IMR-90 (cell line): ENCODE measurements at regions not wholly inside any gene's neighbourhood (a gene's known extent, or its start where the extent isn't known, plus 50 kb on each side); places are given as distances from the start of the nearest gene placed in this dataset.

Source experiments
- ATAC-seq: fragments of 200-7000 bp; cut with Tn5 transposase; 2 replicates; pipeline ENCODE4 v1.9.1; 2020; ENCODE audit warnings: low read depth, mild to moderate bottlenecking, moderate library complexity
- BruUV-seq: library from RNA; stranded (reverse); fragments of 400-500 nt; replicated peaks from 2 replicates; lab custom pipeline; 2021; lab: Mats Ljungman, UMichigan
- CTCF ChIA-PET: fragments of 300-600 bp; formaldehyde crosslinking; extraction: SDS; loops from one replicate; lab custom pipeline; 2021; ENCODE audit warnings: antibody characterized with exemption; lab: Yijun Ruan, JAX
- POLR2A ChIA-PET: fragments of 300-600 bp; sonication (Branson Sonifier 250); formaldehyde crosslinking; loops from one replicate; lab custom pipeline; 2022; ENCODE audit warnings: antibody characterized with exemption; ENCODE audit not compliant: unreplicated experiment; lab: Charles Lee
- DNase-seq: peaks from one replicate; pipeline ENCODE4 v3.0.0; 2013
- H2AFZ ChIP-seq: replicated peaks from 2 replicates; pipeline ENCODE3; 2013; ENCODE audit warnings: low read length, mild to moderate bottlenecking; ENCODE audit not compliant: poor library complexity
- H2AK5ac ChIP-seq: 2 replicates; pipeline ENCODE4 v1.6.1; 2013; ENCODE audit warnings: low read depth, low read length, inconsistent platforms
- H2AK9ac ChIP-seq: replicated peaks from 2 replicates; pipeline ENCODE3; 2013; ENCODE audit warnings: mild to moderate bottlenecking, low read depth, low read length, moderate library complexity; ENCODE audit not compliant: poor library complexity
- H2BK120ac ChIP-seq: 2 replicates; pipeline ENCODE4 v1.6.1; 2013; ENCODE audit warnings: low read depth, low read length, inconsistent platforms
- H2BK15ac ChIP-seq: 3 replicates; pipeline ENCODE4 v1.6.1; 2013; ENCODE audit warnings: low read depth, low read length, inconsistent platforms
- H2BK20ac ChIP-seq: 2 replicates; pipeline ENCODE4 v1.6.1; 2013; ENCODE audit warnings: low read depth, mild to moderate bottlenecking, inconsistent platforms, low read length, moderate library complexity
- H2BK5ac ChIP-seq: 2 replicates; pipeline ENCODE4 v1.6.1; 2013; ENCODE audit warnings: mild to moderate bottlenecking, low read depth, low read length, inconsistent platforms; ENCODE audit not compliant: poor library complexity, severe bottlenecking
- H3K14ac ChIP-seq: replicated peaks from 2 replicates; pipeline ENCODE4 v1.6.1; 2013; ENCODE audit warnings: low read depth, low read length, inconsistent platforms
- H3K18ac ChIP-seq: 2 replicates; pipeline ENCODE4 v1.6.1; 2013; ENCODE audit warnings: low read depth, low read length, control low read depth
- H3K23ac ChIP-seq: 2 replicates; pipeline ENCODE4 v1.6.1; 2013; ENCODE audit warnings: low read depth, low read length, inconsistent platforms
- H3K27ac ChIP-seq: 2 replicates; pipeline ENCODE4 v1.5.1; 2013; ENCODE audit warnings: mild to moderate bottlenecking, control low read depth, low read length; ENCODE audit not compliant: insufficient read depth
- H3K27me3 ChIP-seq: 2 replicates; pipeline ENCODE4 v1.6.1; 2013; ENCODE audit warnings: low read length; ENCODE audit not compliant: control insufficient read depth, insufficient read depth
- H3K36me3 ChIP-seq: 2 replicates; pipeline ENCODE4 v1.6.1; 2013; ENCODE audit warnings: low read length, mixed read lengths; ENCODE audit not compliant: control insufficient read depth, insufficient read depth
- H3K4ac ChIP-seq: 2 replicates; pipeline ENCODE4 v1.6.1; 2013; ENCODE audit warnings: low read depth, low read length, inconsistent platforms
- H3K4me1 ChIP-seq: 2 replicates; pipeline ENCODE4 v1.6.1; 2013; ENCODE audit warnings: low read length, mixed read lengths; ENCODE audit not compliant: control insufficient read depth, insufficient read depth
- H3K4me2 ChIP-seq: 2 replicates; pipeline ENCODE4 v1.6.1; 2013; ENCODE audit warnings: low read depth, mild to moderate bottlenecking, control low read depth, low read length, moderate library complexity
- H3K4me3 ChIP-seq: 2 replicates; pipeline ENCODE4 v1.5.1; 2013; ENCODE audit warnings: low read depth, mild to moderate bottlenecking, control low read depth, low read length, moderate library complexity; ENCODE audit not compliant: insufficient read depth
- H3K56ac ChIP-seq: 2 replicates; pipeline ENCODE4 v1.6.1; 2013; ENCODE audit warnings: low read length, inconsistent platforms; ENCODE audit not compliant: insufficient read depth; ENCODE audit errors: extremely low read depth
- H3K79me1 ChIP-seq, 2 experiments: 2 replicates each; pipeline ENCODE4 v1.6.1; 2013; ENCODE audit warnings: low read length in 2 of 2, inconsistent platforms in 1 of 2, low read depth in 1 of 2
- H3K9ac ChIP-seq: 2 replicates; pipeline ENCODE4 v1.6.1; 2013; ENCODE audit warnings: low read depth, low read length, control low read depth
- H3K9me1 ChIP-seq: 2 replicates; pipeline ENCODE4 v1.6.1; 2013; ENCODE audit warnings: low read length, inconsistent platforms; ENCODE audit not compliant: insufficient read depth
- H3K9me3 ChIP-seq: 2 replicates; pipeline ENCODE4 v1.6.1; 2013; ENCODE audit warnings: low read length; ENCODE audit not compliant: control insufficient read depth, insufficient read depth
- H4K20me1 ChIP-seq: 2 replicates; pipeline ENCODE4 v1.6.1; 2013; ENCODE audit warnings: low read length, inconsistent platforms; ENCODE audit not compliant: insufficient read depth
- H4K5ac ChIP-seq: 2 replicates; pipeline ENCODE4 v1.6.1; 2013; ENCODE audit warnings: mild to moderate bottlenecking, low read depth, low read length, control low read depth
- H4K8ac ChIP-seq, 2 experiments: 2 replicates each; pipeline ENCODE4 v1.6.1; 2013; ENCODE audit warnings: low read depth in 2 of 2, low read length in 2 of 2, control low read depth in 1 of 2, inconsistent platforms in 1 of 2
- H4K91ac ChIP-seq: 2 replicates; pipeline ENCODE4 v1.6.1; 2013; ENCODE audit warnings: low read depth, low read length, inconsistent platforms; ENCODE audit not compliant: insufficient read depth
- CEBPB ChIP-seq: IDR thresholded peaks from 2 replicates; pipeline ENCODE4 v1.6.1; 2012; ENCODE audit warnings: low read depth, low read length, improper control_type of control experiment
- CHD1 ChIP-seq: IDR thresholded peaks from 2 replicates; pipeline ENCODE4 v1.6.1; 2012; ENCODE audit warnings: low read depth, low read length, improper control_type of control experiment
- FOS ChIP-seq: fragments of 150-350 bp; IDR thresholded peaks from 2 replicates; pipeline ENCODE4 v1.6.1; 2016; ENCODE audit warnings: low read depth, low read length
- MAFK ChIP-seq: IDR thresholded peaks from 2 replicates; pipeline ENCODE4 v1.6.1; 2012; ENCODE audit warnings: low read depth, low read length, improper control_type of control experiment
- POLR2A ChIP-seq: IDR thresholded peaks from 2 replicates; pipeline ENCODE4 v1.6.1; 2012; ENCODE audit warnings: mild to moderate bottlenecking, low read depth, low read length
- RAD21 ChIP-seq: IDR thresholded peaks from 2 replicates; pipeline ENCODE4 v1.6.1; 2012; ENCODE audit warnings: low read length, improper control_type of control experiment
- RCOR1 ChIP-seq: IDR thresholded peaks from 2 replicates; pipeline ENCODE4 v1.6.1; 2012; ENCODE audit warnings: mild to moderate bottlenecking, low read length, improper control_type of control experiment; ENCODE audit not compliant: insufficient replicate concordance
- SMC3 ChIP-seq: fragments of 150-350 bp; IDR thresholded peaks from 2 replicates; pipeline ENCODE4 v1.6.1; 2016; ENCODE audit warnings: low read depth, mild to moderate bottlenecking, antibody characterized with exemption, low read length, moderate library complexity
- WGBS, 2 experiments: methylation state at CpG; one replicate each; pipeline versions ENCODE4 v1.1.5 to v1.1.7; 2013; ENCODE audit warnings: missing lambda C conversion rate in 2 of 2; ENCODE audit not compliant: insufficient read length in 1 of 2; ENCODE audit errors: extremely low coverage in 2 of 2; 5-methylcytosine and 5-hydroxymethylcytosine counted together
- dilution Hi-C: fragments of 300-500 bp; cut with HindIII; formaldehyde crosslinking; loops from one replicate; pipeline ENCODE4 v1.14.3; 2018; ENCODE audit warnings: low sequenced_read_pairs; ENCODE audit not compliant: unreplicated experiment
- in situ Hi-C: fragments of 300-500 bp; cut with MboI; formaldehyde crosslinking; loops from 3 replicates; pipeline ENCODE4 v1.14.3; 2019; ENCODE audit warnings: low sequenced_read_pairs, inconsistent platforms, mixed read lengths
- intact Hi-C: fragments of 100-400 bp; cut with micrococcal nuclease; formaldehyde crosslinking; loops from 2 replicates; pipeline ENCODE4 v1.10.0; 2022
- TF ChIP-seq, protein P1 (sequence below): conservative IDR thresholded peaks from 2 replicates; pipeline ENCODE4 v1.5.1; 2012; ENCODE audit warnings: mild to moderate bottlenecking, low read depth, low read length, improper control_type of control experiment

DNA sequence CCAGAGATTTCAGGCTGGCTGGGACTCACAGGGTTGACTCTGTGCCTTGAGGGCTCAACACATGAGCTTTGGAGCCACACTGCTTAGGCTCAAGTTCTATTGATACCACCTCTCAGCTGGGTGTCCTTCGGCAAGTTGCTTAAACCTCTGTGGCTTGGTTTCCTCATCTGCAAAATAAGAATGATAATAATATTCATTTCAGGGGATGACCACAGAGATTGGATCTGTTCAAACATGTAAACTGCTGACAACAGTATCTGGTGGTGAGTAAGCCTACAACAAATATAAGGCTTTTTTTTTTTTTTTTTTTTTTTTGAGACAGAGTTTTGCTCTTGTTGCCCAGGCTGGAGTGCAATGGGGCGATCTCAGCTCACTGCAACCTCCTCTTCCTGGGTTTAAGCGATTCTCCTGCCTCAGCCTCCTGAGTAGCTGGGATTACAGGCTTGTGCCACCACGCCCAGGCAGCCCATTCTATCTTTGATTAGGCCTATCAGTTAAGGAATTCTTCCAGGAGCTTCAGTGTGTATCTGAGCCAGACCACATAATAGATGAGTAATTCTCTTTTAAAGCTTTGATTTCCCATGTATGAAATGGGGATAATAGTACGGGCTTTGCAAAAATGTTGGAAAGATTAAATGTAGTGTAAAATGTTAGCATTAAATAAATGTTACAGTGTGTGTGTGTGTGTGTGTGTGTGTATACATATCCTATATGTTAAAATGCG lies 437.6 kb downstream of the PRDM2 start:
- no peak overlapping the region for H3K56ac ChIP-seq
- no peak overlapping the region for H2AK5ac ChIP-seq
- H2AK9ac ChIP-seq: no peak overlapping the region
- H3K9me3 ChIP-seq: peaks cover 17% of the 10 kb centered on the region
- H4K5ac ChIP-seq: no peak overlapping the region
- H3K4ac ChIP-seq: no peak overlapping the region
- no peaks in the 10 kb centered on the region for H4K20me1 ChIP-seq
- intact Hi-C loops: no loop called here
- H3K27ac ChIP-seq: no peak overlapping the region
- no peaks in the 10 kb centered on the region for H3K27me3 ChIP-seq
- DNase-seq: no peak
- no peaks in the 10 kb centered on the region for H3K79me1 ChIP-seq
- dilution Hi-C loops: no loop called here
- ATAC-seq: no peak
- WGBS, 2 experiments: no CpG with 5 or more reads among the region's 6 CpGs
- in situ Hi-C loops: no loop called here
- no peak for TF ChIP-seq RCOR1
- TF ChIP-seq RAD21: no peak
- TF ChIP-seq SMC3: no peak
- no peak for TF ChIP-seq CEBPB
- TF ChIP-seq POLR2A: no peak
- no peak for TF ChIP-seq CHD1
- TF ChIP-seq MAFK: no peak
- no peak for TF ChIP-seq FOS
- TF ChIP-seq, protein P1, sequence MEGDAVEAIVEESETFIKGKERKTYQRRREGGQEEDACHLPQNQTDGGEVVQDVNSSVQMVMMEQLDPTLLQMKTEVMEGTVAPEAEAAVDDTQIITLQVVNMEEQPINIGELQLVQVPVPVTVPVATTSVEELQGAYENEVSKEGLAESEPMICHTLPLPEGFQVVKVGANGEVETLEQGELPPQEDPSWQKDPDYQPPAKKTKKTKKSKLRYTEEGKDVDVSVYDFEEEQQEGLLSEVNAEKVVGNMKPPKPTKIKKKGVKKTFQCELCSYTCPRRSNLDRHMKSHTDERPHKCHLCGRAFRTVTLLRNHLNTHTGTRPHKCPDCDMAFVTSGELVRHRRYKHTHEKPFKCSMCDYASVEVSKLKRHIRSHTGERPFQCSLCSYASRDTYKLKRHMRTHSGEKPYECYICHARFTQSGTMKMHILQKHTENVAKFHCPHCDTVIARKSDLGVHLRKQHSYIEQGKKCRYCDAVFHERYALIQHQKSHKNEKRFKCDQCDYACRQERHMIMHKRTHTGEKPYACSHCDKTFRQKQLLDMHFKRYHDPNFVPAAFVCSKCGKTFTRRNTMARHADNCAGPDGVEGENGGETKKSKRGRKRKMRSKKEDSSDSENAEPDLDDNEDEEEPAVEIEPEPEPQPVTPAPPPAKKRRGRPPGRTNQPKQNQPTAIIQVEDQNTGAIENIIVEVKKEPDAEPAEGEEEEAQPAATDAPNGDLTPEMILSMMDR: no peak
- no peak overlapping the region for H3K23ac ChIP-seq
- H2BK15ac ChIP-seq: no peak overlapping the region
- no peak overlapping the region for H3K4me2 ChIP-seq
- no peaks in the 10 kb centered on the region for H3K36me3 ChIP-seq
- H2AFZ ChIP-seq: no peak overlapping the region
- H2BK5ac ChIP-seq: no peak overlapping the region
- H3K4me3 ChIP-seq: no peak overlapping the region
- no peak overlapping the region for H2BK120ac ChIP-seq
- POLR2A ChIA-PET: no interaction called here
- CTCF ChIA-PET: no interaction called here
- no peaks in the 10 kb centered on the region for H3K9me1 ChIP-seq
- no peak overlapping the region for H3K14ac ChIP-seq
- no peaks in the 10 kb centered on the region for H3K4me1 ChIP-seq
- H4K91ac ChIP-seq: no peak overlapping the region
- no peak overlapping the region for H4K8ac ChIP-seq
- H3K9ac ChIP-seq: no peak overlapping the region
- H3K18ac ChIP-seq: no peak overlapping the region
- BruUV-seq: no TSS peak
- H2BK20ac ChIP-seq: no peak overlapping the region
